ENCODE measurements at regions not wholly inside any gene's neighbourhood (a gene's known extent, or its start where the extent isn't known, plus 50 kb on each side); places are given as distances from the start of the nearest gene placed in this dataset.
"Not testable (repeated sequence)": the region's sequence is repeated elsewhere in the genome, so short reads cannot be mapped to it uniquely, and the experiment has no call there.

- Mint-ChIP-seq H3K4me1 (ENCODE audit: low read depth) (no peaks in the 10 kb centered on the region), H3K36me3 (ENCODE audit: low read depth) (no peaks in the 10 kb centered on the region), H3K27me3 (ENCODE audit: insufficient read depth) (no peaks in the 10 kb centered on the region), H3K9me3 (peaks cover 6% of the 10 kb centered on the region; the same call in 1 of the 2 replicates), H3K4me3 (no peak overlapping the region), H3K27ac (no peak overlapping the region)
- TF ChIP-seq, protein P1, sequence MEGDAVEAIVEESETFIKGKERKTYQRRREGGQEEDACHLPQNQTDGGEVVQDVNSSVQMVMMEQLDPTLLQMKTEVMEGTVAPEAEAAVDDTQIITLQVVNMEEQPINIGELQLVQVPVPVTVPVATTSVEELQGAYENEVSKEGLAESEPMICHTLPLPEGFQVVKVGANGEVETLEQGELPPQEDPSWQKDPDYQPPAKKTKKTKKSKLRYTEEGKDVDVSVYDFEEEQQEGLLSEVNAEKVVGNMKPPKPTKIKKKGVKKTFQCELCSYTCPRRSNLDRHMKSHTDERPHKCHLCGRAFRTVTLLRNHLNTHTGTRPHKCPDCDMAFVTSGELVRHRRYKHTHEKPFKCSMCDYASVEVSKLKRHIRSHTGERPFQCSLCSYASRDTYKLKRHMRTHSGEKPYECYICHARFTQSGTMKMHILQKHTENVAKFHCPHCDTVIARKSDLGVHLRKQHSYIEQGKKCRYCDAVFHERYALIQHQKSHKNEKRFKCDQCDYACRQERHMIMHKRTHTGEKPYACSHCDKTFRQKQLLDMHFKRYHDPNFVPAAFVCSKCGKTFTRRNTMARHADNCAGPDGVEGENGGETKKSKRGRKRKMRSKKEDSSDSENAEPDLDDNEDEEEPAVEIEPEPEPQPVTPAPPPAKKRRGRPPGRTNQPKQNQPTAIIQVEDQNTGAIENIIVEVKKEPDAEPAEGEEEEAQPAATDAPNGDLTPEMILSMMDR (IDR thresholded peaks at IDR 0.05): no peak
- DNase-seq: no peak
Observed at GRCh38 chrX:85570496-85570895, 191.0 kb upstream of the POF1B start.

- Mint-ChIP-seq H3K4me3 (no peak overlapping the region), H3K27ac (no peak overlapping the region), H3K9me3 (peaks cover 6% of the 10 kb centered on the region; the same call in 1 of the 2 replicates), H3K4me1 (ENCODE audit: low read depth) (no peaks in the 10 kb centered on the region), H3K36me3 (ENCODE audit: low read depth) (no peaks in the 10 kb centered on the region), H3K27me3 (ENCODE audit: insufficient read depth) (no peaks in the 10 kb centered on the region)
- no peak for DNase-seq
- TF ChIP-seq, protein P1 (IDR thresholded peaks at IDR 0.05): no peak
Observed at GRCh38 chrX:85569686-85570085, 190.2 kb upstream of the POF1B start.

DNA sequence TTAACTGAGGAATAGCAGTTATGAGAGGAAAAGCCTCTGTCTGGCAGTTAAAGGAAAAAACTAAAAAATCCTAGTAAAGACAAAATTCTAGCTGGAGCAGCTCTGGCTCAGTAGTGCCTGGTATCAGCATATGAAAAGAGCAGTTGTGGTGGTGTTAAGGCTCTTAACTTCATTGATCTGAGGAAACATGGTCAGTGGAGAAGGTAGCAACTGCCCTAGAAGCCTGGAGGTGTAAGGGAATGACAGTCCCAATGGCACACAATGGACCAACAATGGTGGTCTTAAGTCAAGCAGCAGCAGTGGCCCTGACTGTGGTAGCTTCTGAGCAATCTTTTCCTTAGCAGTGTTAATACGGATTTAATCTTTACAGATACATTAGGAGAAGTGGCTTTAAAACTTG lies 189.6 kb upstream of the POF1B start:
- Mint-ChIP-seq H3K9me3 (peaks cover 6% of the 10 kb centered on the region; the same call in 1 of the 2 replicates), H3K4me1 (ENCODE audit: low read depth) (no peaks in the 10 kb centered on the region), H3K27ac (no peak overlapping the region), H3K36me3 (ENCODE audit: low read depth) (no peaks in the 10 kb centered on the region), H3K27me3 (ENCODE audit: insufficient read depth) (no peaks in the 10 kb centered on the region), H3K4me3 (no peak overlapping the region)
- no peak for DNase-seq
- TF ChIP-seq, protein P1 (IDR thresholded peaks at IDR 0.05): no peak

GRCh38 chrX:85561231-85561630 lies 181.8 kb upstream of the POF1B start:
- TF ChIP-seq, protein P1 (IDR thresholded peaks at IDR 0.05): no peak
- Mint-ChIP-seq H3K27ac (no peak overlapping the region), H3K9me3 (0 out of 2 replicates have a peak, but pooled peaks cover 5% of the 10 kb centered on the region), H3K4me1 (ENCODE audit: low read depth) (no peaks in the 10 kb centered on the region), H3K36me3 (ENCODE audit: low read depth) (no peaks in the 10 kb centered on the region), H3K4me3 (no peak overlapping the region), H3K27me3 (ENCODE audit: insufficient read depth) (no peaks in the 10 kb centered on the region)
- DNase-seq: no peak

DNA sequence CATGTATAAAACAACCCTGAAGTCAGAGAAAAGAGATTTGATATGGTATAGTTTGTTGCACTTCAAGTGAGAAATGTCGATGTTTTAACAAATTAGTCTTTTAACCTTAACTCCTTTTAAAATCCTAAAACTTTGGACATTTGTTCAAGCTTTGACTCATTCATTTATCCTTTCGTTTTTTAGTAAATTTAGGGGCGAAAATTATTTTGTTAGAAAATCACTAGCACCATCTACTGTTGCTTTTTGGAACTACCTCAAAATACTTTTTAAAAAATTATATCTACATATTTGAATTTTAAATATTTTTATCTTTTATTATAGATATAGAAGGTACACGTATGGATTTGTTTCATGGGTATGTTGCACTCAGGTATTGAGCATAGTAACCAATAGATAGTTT lies 165.1 kb upstream of the POF1B start:
- H3K27me3 Mint-ChIP-seq (ENCODE audit: insufficient read depth): no peaks in the 10 kb centered on the region
- H3K9me3 Mint-ChIP-seq: no peaks in the 10 kb centered on the region
- H3K27ac Mint-ChIP-seq: no peak overlapping the region
- no peak for DNase-seq
- TF ChIP-seq, protein P1 (IDR thresholded peaks at IDR 0.05): peak; percentile 66
- H3K36me3 Mint-ChIP-seq (ENCODE audit: low read depth): no peaks in the 10 kb centered on the region
- no peak overlapping the region for H3K4me3 Mint-ChIP-seq
- H3K4me1 Mint-ChIP-seq (ENCODE audit: low read depth): no peaks in the 10 kb centered on the region

DNA sequence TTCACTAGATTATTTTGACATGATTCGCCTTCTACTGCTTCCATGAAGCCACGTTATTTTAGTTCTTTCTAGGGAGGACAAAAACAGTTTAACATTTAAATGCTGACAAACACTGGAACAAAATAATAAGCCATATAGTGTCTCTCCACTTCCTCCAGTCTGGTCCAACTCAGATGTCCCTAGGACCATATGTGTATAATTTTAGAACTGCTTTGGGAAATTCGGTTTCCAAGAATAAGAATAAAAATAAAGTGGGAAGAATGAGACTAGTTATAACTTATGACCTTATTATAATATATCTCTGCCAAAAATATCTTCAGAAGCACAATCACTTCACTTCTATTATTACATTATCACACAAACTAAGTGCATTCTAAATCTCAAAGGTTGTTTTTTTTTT lies 164.4 kb upstream of the POF1B start:
- Mint-ChIP-seq H3K27ac (no peak overlapping the region), H3K4me1 (ENCODE audit: low read depth) (no peaks in the 10 kb centered on the region), H3K36me3 (ENCODE audit: low read depth) (no peaks in the 10 kb centered on the region), H3K27me3 (ENCODE audit: insufficient read depth) (no peaks in the 10 kb centered on the region), H3K9me3 (no peaks in the 10 kb centered on the region), H3K4me3 (no peak overlapping the region)
- DNase-seq: no peak
- TF ChIP-seq, protein P1 (IDR thresholded peaks at IDR 0.05): no peak

DNA sequence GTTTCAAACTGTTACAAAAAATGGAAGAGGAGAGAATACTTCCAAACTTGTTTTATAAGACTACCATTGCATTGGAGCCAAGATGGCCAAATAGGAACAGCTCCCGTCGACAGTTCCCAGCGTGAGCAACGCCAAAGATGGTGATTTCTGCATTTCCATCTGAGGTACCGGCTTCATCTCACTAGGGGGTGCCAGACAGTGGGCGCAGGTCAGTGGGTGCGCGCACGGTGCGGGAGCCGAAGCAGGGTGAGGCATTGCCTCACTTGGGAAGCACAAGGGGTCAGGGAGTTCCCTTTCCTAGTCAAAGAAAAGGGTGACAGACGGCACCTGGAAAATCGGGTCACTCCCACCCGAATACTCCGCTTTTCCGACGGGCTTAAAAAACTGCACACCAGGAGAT lies 149.7 kb upstream of the POF1B start:
- not testable (repeated sequence) for H3K4me1 Mint-ChIP-seq (ENCODE audit: low read depth); H3K4me3 Mint-ChIP-seq; H3K27me3 Mint-ChIP-seq (ENCODE audit: insufficient read depth); H3K36me3 Mint-ChIP-seq (ENCODE audit: low read depth); DNase-seq; H3K27ac Mint-ChIP-seq; H3K9me3 Mint-ChIP-seq

Data from HFFc6 (cell line).